ENCODE measurements at regions not wholly inside any gene's neighbourhood (a gene's known extent, or its start where the extent isn't known, plus 50 kb on each side); places are given as distances from the start of the nearest gene placed in this dataset.

DNA sequence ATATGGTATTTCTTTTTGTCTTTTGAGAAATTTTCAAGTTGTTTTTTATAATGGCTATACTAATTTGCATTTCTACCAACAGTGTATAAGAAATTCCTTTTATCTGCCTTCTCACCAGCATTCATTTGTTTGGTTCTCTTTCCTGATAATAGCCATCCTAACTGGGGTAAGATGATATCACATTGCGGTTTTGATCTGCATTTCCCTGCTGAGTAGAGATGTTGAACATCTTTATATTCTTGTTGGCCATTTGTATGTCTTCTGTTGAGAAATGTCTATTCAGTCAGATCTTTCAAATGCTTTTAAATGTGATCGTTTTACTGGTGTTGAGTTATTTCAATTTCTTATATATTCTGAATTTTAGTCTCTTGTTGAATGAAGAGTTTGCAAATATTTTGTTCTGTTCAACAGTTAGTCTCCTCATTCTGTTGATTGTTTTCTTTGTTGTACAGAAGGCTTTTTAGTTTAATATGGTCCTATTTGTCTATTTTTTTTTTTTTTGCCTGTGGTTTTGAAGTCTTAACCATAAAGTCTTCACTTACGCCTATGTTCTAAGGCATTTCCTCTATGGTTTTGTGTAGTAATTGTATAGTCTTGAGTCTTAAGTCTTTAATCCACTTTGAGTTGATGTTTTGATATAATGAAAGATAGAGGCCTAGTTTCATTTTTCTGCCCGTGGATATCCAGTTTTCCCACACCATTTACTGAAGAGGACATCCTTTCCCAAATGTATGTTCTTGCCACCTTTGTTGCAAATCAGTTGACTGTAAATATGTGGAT, 1566.9 kb downstream of the STIM2 start:
- DNase-seq (ENCODE audit: extremely low spot score) = no peak
- Histone ChIP-seq H3K27me3 (no peaks in the 10 kb centered on the region), H3K4me3 (no peak overlapping the region), H3K36me3 (no peaks in the 10 kb centered on the region), H3K9me3 (no peaks in the 10 kb centered on the region), H3K27ac (replicated peaks in 1 of 4) (no peak overlapping the region), H3K4me1 (no peaks in the 10 kb centered on the region)
- TF ChIP-seq CTCF (IDR thresholded peaks at IDR 0.05) (no peak), EP300 (IDR thresholded peaks at IDR 0.05) (no peak), POLR2AphosphoS5 (IDR thresholded peaks at IDR 0.05) (no peak), POLR2A (IDR thresholded peaks at IDR 0.05; ENCODE audit: low read depth) (no peak)
- intact Hi-C loops (cut with DNase I) = no loop called here
- WGBS = 92% methylated on average over 4 of the region's 4 CpGs

DNA sequence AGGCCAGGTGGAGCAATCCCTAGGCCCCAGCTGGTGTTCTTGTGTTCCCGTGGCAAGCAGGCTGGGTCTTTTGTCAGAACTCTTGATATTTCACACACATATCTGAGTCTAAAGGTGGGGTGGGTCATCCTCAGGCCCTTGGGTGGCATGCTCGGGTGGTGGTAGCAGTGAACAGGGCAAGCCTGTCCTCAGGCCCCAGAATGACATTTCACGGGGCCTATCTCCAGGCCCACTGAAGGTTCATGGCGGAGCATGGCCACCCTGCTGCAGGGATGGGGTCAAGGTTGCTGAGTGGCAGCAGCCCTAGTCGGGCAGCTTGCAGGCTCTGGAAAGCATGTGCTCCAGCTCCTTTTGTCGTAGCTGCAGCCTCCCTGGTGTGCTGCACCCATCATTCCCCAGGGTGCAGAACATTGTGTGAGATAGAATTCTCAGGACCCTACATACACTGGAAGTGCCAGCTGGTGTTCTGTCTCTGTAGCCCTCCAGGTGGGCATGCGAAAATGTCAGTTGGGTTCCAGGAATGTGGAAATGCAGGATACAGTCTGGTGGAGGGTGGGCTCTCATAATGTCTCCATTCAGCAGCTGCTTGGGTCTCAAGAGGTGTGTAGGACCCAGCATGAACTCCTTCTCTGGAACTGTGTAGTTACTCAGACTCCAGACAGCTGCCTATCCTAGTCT, 1571.8 kb downstream of the STIM2 start:
- 97% methylated on average over 6 of the region's 7 CpGs for WGBS
- Histone ChIP-seq H3K9me3 (no peaks in the 10 kb centered on the region), H3K4me3 (no peak overlapping the region), H3K27me3 (no peaks in the 10 kb centered on the region), H3K36me3 (no peaks in the 10 kb centered on the region), H3K27ac (replicated peaks in 1 of 4) (no peak overlapping the region), H3K4me1 (no peaks in the 10 kb centered on the region)
- TF ChIP-seq POLR2A (IDR thresholded peaks at IDR 0.05; ENCODE audit: low read depth) (no peak), EP300 (IDR thresholded peaks at IDR 0.05) (no peak), POLR2AphosphoS5 (IDR thresholded peaks at IDR 0.05) (no peak), CTCF (IDR thresholded peaks at IDR 0.05) (no peak)
- no peak for DNase-seq (ENCODE audit: extremely low spot score)
- intact Hi-C loops (cut with DNase I) = no loop called here

DNA sequence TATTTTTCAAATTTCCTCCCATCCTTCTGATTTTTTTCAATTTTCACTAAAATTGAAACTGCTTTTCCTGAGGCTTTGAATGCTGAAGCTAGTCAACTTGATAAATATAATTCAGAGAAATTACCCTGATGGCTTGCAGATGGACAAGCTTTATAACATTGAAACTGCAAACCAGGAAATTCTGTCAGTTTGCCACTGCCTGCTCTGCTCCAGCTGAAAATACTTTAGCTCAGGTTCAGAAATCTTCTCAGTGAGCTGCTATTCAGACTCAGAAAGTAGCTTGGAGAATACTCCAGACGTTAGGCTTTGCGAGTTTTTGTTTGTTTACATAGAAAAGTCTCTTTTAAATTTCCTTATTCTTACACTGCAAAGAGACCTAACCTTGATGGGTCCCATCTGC, 1574.7 kb downstream of the STIM2 start:
- Histone ChIP-seq H3K27me3 (no peaks in the 10 kb centered on the region), H3K36me3 (no peaks in the 10 kb centered on the region), H3K4me3 (no peak overlapping the region), H3K9me3 (no peaks in the 10 kb centered on the region), H3K27ac (replicated peaks in 1 of 4) (no peak overlapping the region), H3K4me1 (no peaks in the 10 kb centered on the region)
- no peak for DNase-seq (ENCODE audit: extremely low spot score)
- WGBS = 14% methylated on average over 2 of the region's 2 CpGs
- TF ChIP-seq EP300 (IDR thresholded peaks at IDR 0.05) (no peak), POLR2A (IDR thresholded peaks at IDR 0.05; ENCODE audit: low read depth) (no peak), POLR2AphosphoS5 (IDR thresholded peaks at IDR 0.05) (no peak), CTCF (IDR thresholded peaks at IDR 0.05) (no peak)
- intact Hi-C loops (cut with DNase I) = no loop called here

DNA sequence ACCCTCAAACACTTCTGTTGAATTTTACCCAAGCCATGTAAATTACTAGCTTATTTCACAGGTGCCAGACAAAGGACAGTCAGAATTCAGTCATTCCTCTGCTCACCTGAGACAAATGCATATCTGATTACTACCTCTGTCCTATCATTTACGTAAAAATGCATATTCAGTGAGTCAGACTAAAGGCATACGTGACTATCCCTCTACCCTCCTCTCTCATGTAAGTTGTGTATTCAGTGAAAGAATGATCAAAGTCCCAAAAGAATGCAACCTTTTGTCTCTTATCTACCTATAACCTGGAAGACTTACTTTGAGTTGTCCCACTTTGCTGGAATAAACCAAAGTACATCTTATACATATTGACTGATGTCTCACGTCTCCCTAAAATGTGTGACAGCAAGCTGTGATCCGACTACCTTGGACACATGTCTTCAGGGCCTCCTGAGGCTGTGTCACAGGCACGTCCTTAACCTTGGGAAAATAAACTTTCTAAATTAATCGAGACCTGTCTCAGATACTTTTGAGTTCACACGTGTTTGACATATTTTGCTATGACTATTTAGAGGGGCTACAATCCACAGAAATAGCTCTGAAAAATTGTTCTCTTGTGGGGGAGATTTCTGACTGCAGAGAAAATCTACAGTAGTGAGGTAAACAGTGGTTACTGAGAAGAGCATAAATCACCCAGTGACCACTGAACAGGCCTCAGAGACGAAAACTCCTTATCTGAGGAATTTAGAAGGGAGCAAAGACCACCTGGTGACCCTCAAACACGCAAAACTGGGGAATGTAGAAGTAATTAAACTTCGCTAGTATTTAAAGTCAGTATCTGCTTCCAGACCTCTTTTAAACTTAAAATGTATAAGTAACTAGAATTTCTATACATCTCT, 1575.8 kb downstream of the STIM2 start:
- no peaks in the 10 kb centered on the region for H3K27me3 ChIP-seq
- 83% methylated on average over 10 of the region's 10 CpGs for WGBS
- no peak for TF ChIP-seq POLR2AphosphoS5 (IDR thresholded peaks at IDR 0.05)
- TF ChIP-seq EP300 (IDR thresholded peaks at IDR 0.05) = no peak
- TF ChIP-seq CTCF (IDR thresholded peaks at IDR 0.05) = no peak
- H3K36me3 ChIP-seq = no peaks in the 10 kb centered on the region
- no peaks in the 10 kb centered on the region for H3K4me1 ChIP-seq
- no peak overlapping the region for H3K4me3 ChIP-seq
- intact Hi-C loops (cut with DNase I) = no loop called here
- H3K27ac ChIP-seq (replicated peaks in 1 of 4) = no peak overlapping the region
- DNase-seq (ENCODE audit: extremely low spot score) = no peak
- H3K9me3 ChIP-seq = no peaks in the 10 kb centered on the region

Measured in esophagus muscularis mucosa (tissue), 4 donors.